NB4 (cell line): ENCODE measurements at regions not wholly inside any gene's neighbourhood (a gene's known extent, or its start where the extent isn't known, plus 50 kb on each side); places are given as distances from the start of the nearest gene placed in this dataset.

Experiments used
- MYC ChIP-seq: IDR thresholded peaks from 2 replicates; pipeline ENCODE4 v1.6.1; 2011; ENCODE audit warnings: low read depth, low read length
- POLR2A ChIP-seq: IDR thresholded peaks from 2 replicates; pipeline ENCODE4 v1.6.1; 2011; ENCODE audit warnings: mild to moderate bottlenecking; ENCODE audit not compliant: insufficient read length; ENCODE audit errors: extremely low read depth
- TF ChIP-seq, protein P1 (sequence below): IDR thresholded peaks from one replicate; pipeline ENCODE4 v1.5.1; 2012; ENCODE audit warnings: low read depth, low read length
- TF ChIP-seq, protein P2 (sequence below): IDR thresholded peaks from 2 replicates; pipeline ENCODE4 v1.6.1; 2011; ENCODE audit warnings: low read depth, low read length

DNA sequence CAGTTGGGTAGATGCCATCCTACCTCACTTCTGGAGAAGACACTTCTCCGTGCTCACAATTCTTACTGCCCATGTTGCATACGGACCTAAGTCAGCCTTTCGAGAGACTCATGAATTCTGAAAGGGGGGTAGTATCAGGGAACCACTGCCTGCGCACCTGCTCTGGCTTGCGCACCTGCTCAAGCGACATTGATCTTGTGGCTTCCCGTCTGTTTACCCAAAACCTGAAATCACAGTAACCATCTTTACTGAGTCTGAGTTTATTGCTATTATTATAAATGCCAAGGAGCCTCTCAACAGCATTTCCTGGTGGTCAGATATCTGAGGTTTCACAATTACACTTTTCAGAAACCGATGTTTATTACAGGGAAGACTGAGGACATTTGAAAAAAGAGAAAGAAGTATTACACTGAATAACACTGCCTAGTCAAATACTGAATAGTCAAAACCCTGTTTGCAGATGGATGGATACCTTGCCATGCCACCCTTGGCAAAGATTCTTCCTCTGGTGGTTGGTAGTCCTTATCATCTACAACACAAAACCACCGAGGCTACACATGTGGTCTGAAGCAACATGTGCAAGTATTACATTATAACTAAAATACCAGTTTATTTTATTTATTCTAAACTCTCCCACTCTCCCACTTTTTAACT is 208.7 kb downstream of the SIPA1L2 start:
- TF ChIP-seq POLR2A (no peak), MYC (no peak)
- TF ChIP-seq, protein P1, sequence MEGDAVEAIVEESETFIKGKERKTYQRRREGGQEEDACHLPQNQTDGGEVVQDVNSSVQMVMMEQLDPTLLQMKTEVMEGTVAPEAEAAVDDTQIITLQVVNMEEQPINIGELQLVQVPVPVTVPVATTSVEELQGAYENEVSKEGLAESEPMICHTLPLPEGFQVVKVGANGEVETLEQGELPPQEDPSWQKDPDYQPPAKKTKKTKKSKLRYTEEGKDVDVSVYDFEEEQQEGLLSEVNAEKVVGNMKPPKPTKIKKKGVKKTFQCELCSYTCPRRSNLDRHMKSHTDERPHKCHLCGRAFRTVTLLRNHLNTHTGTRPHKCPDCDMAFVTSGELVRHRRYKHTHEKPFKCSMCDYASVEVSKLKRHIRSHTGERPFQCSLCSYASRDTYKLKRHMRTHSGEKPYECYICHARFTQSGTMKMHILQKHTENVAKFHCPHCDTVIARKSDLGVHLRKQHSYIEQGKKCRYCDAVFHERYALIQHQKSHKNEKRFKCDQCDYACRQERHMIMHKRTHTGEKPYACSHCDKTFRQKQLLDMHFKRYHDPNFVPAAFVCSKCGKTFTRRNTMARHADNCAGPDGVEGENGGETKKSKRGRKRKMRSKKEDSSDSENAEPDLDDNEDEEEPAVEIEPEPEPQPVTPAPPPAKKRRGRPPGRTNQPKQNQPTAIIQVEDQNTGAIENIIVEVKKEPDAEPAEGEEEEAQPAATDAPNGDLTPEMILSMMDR = no peak
- TF ChIP-seq, protein P2, sequence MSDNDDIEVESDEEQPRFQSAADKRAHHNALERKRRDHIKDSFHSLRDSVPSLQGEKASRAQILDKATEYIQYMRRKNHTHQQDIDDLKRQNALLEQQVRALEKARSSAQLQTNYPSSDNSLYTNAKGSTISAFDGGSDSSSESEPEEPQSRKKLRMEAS = no peak
